CD1c-positive myeloid dendritic cell (primary cell): ENCODE measurements at regions not wholly inside any gene's neighbourhood (a gene's known extent, or its start where the extent isn't known, plus 50 kb on each side); places are given as distances from the start of the nearest gene placed in this dataset.

ENCODE experiments used
- DNase-seq: peaks from one replicate; pipeline ENCODE4 v3.0.0-alpha.2; 2016; ENCODE audit errors: extremely low spot score

DNA sequence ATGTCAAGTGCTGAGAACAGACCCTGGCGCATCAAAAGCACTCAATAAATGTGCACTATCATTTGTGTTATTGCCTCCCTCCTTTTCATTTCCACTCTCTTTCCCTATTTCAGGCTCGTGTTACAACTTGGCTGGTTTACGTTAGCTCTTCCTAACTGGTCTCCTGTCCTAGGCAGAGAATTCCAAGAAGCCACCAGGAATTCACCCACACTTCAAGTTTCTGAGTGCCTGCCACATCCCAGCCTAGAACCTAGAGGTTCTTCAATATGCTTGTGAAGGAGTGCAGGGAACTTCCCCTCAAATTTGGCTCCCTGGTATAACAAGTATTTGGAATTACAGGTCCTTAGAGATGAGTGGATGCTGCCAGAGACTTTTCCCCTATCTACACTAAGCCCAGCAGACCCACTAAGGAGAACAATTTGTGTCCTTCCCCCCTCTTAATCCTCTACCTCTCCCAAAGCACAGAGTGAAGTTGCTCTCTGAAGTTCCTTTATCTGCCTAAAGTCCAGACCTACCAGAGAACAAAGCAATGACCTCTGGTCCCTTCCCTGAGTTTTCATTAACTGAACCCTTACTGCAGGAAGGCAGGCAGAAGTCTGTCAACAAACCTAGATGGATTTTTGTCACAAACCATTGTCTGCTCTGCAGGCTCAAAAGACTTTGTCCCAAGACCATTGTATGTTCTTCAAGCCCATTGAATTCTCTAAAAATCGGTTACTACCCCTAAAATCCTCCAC is 201.6 kb upstream of the JARID2 start:
- DNase-seq = no peak

- DNase-seq = no peak
Measured at GRCh38 chr6:15044948-15045347, 200.9 kb upstream of the JARID2 start.

DNA sequence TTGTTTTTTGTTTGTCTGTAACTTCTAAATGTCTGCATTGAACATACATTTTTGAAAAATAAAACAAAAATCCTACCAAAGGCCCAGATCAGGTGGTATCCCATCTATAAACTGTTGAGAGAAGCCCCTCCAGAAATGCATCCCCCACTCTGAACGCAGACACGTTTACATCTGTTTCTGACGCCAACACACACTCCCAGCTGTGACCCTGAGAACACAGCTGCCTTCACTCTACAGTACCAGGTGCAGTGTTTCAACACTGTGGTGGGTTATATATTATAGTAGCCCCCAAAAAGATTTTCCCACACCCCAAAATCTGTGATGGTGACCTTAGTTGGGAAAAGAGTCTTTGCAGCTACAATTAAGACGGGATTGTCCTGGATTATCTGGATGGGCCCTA is 199.1 kb upstream of the JARID2 start:
- no peak for DNase-seq

DNA sequence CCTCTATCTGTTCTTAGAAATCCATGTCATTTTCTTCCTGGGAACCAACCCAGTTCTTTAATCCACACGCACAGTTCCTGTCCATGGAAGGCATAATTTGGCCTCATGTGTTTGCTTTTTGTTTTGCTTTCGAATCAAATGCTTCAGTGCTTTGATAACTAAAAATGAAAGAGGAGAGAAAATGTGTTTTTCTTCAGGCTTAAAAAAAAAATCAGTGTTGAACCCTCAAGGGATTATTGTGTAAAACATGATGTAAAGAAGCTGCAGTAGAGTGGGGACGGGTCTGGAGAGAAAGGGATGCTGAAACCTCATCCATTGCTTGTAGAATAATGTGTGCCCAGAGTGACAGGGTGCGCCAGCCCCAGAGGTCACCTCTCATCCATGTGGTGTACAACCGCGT is 197.5 kb upstream of the JARID2 start:
- no peak for DNase-seq

DNA sequence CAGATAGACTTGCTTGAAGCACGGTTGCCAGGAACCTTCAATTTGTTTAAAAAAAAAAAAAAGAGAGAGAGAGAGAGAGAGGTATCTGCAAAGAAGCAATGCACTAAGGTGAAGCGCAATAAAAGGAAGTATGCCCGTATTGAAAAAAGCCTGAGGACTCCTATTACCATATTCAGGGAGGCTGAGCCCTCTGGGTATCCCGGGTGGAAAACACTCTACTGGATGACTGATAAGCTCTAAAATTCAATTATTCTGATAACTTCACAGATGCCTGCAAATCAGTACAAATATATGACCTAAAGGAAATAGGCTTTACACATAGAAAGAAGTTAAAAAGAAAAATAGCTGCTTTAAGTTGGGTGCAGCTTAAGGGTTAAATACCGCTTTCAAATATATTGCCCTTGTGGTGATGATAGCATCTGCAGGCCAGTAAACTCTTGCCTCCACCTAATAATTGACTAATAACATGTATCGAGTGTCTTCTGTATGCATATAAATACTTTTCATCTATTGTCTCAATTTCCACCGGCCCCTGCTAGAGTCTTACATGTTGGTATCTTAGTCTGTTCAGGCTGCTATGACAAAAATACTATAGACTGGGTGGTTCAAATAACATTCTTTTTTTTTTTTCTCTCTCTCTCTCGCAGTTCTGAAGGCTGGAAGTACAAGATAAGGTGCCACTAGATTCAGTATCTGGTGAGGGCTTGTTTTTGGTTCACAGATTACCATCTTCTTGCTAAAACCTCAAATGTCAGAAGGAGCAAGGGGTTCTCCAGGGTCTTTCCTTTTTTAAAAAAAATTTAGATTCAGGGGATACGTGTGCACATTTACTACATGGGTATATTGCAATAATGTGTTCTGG is 187.4 kb upstream of the JARID2 start:
- no peak for DNase-seq

DNA sequence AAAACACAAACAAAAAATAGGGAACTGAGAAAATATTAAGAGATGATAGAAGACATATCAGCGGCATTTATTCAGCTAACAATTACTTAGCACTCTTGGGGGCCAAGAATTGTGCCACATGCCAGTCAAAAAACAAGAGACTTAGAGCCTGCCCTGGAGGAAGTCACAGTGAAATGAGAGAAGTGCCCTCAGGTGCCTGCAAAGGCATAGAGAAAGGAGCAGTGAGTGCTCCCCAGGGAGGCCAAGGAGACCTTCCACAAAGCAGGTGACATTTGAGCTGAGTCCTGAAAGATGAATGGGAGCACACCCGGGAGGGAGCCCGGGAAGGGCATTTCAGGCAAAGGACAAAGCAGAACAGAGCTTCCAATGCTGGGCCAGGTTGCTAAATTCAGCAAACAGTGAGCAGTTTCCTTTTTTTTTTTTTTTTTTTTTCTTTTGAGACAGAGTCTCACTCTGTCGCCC is 184.7 kb upstream of the JARID2 start:
- peak; percentile 59 for DNase-seq

DNA sequence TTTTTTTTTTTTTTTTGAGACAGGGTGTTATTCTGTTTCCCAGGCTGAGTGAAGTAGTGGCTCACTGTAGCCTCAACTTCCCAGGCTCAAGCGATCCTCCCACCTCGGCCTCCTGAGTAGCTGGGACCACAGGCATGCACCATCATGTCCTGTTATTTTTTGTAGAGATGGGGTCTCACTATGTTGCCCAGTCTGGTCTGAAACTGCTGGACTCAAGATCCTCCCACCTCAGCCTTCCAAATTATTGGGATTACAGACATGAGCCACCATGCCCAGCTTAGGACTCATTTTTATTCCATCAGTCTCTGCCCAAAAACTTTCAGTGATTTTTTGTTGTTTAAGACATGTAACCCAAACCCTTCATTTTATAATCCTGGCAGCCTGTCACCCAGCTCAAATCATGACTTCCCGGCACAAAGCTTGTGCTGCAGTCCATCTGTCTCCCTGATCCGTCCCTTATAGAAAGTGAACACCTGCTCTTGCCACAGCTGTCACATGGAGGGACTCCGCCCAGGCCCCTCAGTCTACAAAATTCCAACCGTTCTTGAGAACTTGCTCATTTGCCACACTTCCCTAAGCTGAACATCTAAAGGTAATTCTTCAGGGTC is 183.9 kb upstream of the JARID2 start:
- DNase-seq = no peak

DNA sequence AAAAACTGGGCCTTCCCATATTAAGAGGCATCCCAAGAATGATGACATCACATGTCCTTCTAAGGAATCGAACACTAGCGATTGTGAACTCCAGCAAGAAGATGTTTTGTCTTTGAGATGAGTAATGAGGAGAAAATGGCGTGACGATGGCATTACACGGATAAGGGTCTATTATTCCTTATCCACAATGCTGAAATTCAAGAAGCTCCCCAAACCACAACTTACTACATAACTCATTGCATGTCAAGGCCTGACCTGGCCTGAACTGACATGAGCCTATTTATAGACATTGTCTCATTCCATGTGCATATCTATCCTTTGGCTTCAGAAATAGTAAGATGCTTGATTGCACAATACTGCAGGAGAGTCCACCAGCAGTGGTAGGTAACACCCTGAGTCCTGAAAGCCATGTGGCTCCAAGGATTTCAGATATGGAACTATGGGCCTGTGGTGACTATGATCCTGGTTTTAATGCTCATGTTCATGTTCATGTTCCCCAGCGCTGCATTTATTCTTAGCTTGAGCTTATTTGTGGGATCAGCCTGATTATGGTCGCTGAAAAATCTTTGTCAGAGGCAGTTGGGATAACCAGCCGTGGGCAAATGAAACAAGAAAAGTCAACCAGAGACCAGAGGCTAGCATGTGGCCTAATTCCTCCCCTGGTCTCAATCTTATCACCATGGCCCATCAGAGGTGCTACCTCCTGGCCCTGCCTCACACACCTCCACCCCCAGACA is 183.2 kb upstream of the JARID2 start:
- peak; percentile 91 for DNase-seq

- DNase-seq = peak; percentile 90
Measured at GRCh38 chr6:15063253-15063853, 182.5 kb upstream of the JARID2 start.

DNA sequence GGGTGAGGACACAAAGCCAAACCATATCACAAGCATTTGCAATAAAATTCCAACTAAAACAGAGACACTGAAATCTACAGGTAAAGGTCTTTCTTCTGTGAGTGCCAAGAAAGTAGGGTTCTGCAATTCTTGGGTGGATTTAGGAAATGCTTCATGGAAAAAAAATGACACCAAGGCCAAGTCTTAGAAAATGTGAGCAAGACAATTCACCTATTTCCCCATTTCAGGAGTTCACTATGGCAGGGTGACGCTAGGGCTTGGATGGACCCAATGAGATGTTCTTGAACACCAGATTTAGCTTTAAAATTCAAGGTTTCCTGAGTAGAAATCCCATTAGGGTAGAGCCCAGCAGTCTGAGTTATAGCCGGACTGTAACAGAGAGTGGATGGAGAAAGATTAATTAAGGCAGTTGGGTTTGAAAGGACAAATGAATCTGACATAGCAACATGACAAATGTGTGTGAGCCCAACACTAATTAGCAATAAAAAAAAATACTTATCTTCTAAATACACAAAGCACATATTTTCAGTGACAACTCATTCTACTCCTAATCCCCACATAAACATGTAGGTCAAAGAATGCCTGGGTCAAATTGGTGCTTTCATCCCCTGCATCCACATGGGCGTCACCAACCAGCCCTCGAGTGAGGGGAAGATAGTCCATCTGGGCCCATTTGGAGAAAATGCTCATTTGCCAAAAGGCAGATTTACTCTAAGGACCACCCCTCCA is 180.4 kb upstream of the JARID2 start:
- DNase-seq = peak; percentile 67

- peak; percentile 24 for DNase-seq
Measured at GRCh38 chr6:15066089-15066758, 179.6 kb upstream of the JARID2 start.

DNA sequence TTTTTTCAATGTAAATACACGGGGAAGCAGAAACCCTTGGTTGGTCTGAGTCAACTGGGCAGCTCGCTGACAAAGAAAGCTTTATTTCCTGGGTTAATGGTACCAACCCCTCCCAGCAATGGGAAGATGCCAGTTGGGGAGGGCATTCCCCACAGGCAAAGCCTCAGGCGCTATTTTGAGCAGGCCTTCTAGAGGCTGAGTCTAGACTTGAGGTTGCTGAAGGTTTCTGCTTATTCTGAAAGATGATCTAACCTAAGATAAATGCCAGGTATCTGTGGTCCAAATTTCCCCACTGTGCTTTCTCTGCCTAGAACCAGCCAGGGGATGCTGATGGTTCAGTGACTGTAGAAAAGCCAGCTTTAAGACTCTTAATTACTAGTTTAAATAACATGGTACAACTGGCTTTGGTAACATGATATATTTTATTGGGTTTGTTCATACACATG is 172.5 kb upstream of the JARID2 start:
- no peak for DNase-seq

GRCh38 chr6:15073883-15074465 is 171.9 kb upstream of the JARID2 start:
- DNase-seq = no peak

DNA sequence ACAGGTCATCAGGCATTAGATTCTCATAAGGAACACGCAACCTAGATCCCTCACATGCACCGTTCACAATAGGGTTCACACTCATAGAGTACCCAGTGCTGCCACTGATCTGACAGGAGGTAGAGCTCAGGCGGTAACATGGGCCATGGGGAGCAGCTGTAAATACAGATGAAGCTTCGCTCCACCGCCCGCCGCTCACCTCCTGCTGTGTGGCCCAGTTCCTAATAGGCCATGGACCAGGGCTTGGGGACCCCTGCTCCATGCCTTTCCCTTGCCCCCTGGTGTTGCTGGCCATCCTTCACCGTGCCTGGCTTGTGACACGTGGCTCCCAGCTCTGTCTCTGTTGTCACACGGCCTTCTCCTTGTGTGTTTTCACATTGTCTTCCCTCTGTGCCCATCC is 171.1 kb upstream of the JARID2 start:
- DNase-seq = no peak

DNA sequence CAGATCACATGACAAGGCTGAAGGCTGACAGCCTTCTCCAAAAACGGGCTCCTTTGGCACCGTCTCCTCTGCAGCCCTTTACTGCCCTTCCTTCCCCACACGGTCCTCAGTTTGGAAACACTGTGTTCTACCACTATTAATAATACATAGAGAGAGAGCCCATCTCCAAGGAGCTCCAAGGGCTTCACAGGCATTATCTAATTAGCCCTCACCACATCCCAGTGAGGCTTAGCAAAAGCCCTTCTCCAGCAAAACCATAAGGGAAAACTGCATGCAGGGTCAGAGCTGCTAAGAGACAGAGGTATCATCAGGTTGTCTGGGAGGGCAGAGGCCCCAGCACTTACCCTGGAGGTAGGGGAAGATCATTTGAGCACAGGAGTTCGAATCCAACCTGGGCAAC is 169.3 kb upstream of the JARID2 start:
- DNase-seq = no peak

DNA sequence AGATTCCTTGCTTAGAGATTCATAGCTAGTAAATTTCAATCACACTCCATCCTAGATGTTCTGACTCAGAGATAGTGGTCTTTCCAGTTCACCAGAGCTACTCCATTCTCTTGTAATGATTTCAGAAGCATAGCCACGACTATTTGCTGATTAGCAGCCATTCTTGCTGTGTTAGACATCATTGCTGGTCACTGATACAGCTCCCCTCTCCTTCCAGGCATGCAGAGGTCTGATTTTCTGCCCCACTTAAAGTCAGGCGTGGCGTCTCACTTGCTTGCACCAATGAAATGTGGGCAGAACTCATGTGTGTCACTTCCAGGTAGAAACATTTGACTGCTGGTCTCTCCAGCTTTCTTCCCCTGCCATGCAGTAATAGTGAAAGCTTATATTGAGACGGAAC is 168.9 kb upstream of the JARID2 start:
- DNase-seq = no peak

GRCh38 chr6:15077961-15078360 is 167.9 kb upstream of the JARID2 start:
- no peak for DNase-seq

DNA sequence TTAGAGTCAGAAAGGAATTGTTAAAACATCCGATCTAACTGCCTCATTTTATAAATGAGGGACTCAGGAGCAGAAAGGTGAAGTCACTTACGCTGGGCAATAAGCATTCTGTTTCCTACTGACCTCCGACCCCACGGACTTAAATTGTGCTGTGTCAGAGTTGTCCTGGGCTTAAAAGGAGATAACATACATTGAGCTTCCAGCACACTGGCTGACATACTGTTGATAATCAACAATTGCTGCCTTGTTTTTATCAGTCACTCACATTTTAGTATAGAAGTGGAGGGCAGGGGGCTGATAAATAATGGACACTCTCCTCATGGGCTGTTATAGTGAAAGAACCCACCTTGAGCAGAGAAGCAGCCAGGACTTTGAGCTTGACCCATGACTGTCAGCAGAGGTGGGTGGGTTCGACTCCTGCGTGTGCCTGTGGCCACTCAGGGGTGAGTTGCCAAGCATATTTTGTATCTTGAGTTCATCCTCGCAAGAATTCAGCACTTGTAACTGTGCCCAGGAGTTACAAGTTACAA is 166.5 kb upstream of the JARID2 start:
- DNase-seq = no peak

DNA sequence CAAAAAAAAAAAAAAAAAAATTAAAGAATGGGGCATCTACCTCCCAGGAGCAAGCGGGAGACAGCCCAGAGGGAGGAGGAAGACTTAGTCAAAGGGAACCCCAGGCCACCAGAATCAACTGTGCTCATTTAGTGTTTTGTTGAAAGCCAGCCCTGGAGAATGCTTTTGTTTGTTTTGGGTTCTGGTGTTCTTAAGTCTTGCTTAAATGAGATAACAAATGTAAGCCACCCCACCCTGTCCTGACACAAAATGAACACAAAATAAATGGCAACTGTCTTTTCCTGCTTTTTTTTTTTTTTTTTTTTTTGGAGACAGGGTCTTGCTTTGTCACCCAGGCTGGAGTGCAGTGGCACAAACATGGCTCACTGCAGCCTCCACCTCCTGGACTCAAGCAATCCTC is 165.0 kb upstream of the JARID2 start:
- DNase-seq = no peak

- DNase-seq = no peak
Measured at GRCh38 chr6:15081447-15081846, 164.4 kb upstream of the JARID2 start.
